Activated T-helper 17 cell treated with anti-CD3 and anti-CD28 coated beads, Interleukin-2, amount 50 U/mL, for 72 hours (primary cell): ENCODE measurements at regions not wholly inside any gene's neighbourhood (a gene's known extent, or its start where the extent isn't known, plus 50 kb on each side); places are given as distances from the start of the nearest gene placed in this dataset.

Experiments
- ATAC-seq: fragments of 150-1000 bp; cut with Tn5 transposase; replicated peaks from 2 replicates; pipeline ENCODE4 v1.10.0; 2021; ENCODE audit warnings: mild to moderate bottlenecking, moderate library complexity
- H3K27ac Mint-ChIP-seq: one replicate; pipeline ENCODE4 v1.8.0; 2022; ENCODE audit warnings: mixed read lengths
- H3K27me3 Mint-ChIP-seq: one replicate; pipeline ENCODE4 v1.8.0; 2022; ENCODE audit warnings: mixed read lengths
- H3K36me3 Mint-ChIP-seq: one replicate; pipeline ENCODE4 v1.8.0; 2022; ENCODE audit warnings: low read depth, mild to moderate bottlenecking, mixed read lengths
- H3K4me1 Mint-ChIP-seq: one replicate; pipeline ENCODE4 v1.8.0; 2022; ENCODE audit warnings: mixed read lengths
- H3K4me3 Mint-ChIP-seq: one replicate; pipeline ENCODE4 v1.8.0; 2022; ENCODE audit warnings: mild to moderate bottlenecking, mixed read lengths
- H3K9me3 Mint-ChIP-seq: one replicate; pipeline ENCODE4 v1.8.0; 2022; ENCODE audit warnings: mixed read lengths

DNA sequence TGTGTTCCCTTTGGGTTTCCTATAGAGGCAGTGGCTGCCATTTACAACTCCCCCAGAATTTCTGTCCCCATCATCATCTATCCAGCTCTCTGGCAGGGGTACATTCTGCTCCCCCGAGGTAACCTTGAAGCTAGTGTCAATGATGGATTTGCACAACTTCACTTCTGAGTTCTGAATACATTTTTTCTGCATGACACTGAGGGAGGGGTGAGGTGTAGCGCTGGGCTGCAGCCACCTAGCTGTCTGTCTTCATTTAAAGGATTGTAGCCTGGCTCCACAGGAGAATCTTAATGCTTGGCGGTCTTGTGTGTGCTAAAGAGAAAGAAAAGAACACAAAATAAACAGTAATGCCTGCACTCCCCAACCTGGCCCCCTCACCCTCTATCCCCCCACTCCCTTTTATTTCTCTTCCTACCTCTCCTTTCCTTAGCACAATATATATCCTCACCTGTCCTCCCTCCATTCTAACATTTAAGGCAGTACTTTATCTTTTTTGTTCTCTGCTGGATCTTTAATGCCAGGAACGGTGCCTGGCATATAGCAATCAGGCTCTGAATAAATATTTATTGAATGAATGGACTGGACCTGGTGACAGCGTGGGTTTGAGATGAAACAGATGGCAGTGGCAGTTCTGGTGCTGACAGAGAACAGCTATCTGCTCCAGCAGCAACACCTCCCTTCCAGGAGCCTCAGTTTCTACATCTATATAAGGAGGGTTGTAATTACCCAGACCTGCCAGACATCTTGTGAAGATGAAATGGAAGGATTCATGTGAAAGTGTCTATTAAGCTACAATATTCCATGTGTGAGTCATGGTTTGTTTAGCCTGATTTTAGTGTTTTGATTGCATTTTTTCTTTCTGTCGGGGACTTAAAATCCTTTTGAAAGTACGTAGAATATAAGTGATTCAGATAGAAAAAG is 163.5 kb upstream of the CDH11 start:
- no peak overlapping the region for H3K27ac Mint-ChIP-seq
- peaks cover 16% of the 10 kb centered on the region for H3K9me3 Mint-ChIP-seq
- no peak for ATAC-seq
- no peaks in the 10 kb centered on the region for H3K36me3 Mint-ChIP-seq
- no peak overlapping the region for H3K4me3 Mint-ChIP-seq
- H3K27me3 Mint-ChIP-seq, result no peaks in the 10 kb centered on the region
- no peaks in the 10 kb centered on the region for H3K4me1 Mint-ChIP-seq

DNA sequence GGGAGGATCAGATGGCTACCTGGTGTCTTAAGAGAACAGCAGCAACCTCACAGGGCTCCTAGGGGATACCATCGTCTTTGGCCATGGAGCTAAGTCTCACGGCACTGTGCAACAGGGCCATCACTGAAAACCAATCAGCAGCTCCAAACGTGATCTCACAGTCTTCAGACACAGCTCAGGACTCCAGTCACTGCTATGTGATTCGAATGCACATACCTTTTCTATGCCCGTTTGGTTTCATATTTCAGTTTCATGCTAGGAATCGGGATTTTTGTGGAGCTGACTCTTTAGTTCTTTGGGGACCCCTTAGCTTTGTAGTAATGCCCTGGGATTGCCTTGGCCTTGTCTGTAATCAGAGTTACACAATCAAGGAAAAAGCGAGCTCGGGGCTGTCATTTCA is 162.8 kb upstream of the CDH11 start:
- Mint-ChIP-seq H3K27me3 (no peaks in the 10 kb centered on the region), H3K9me3 (peaks cover 12% of the 10 kb centered on the region), H3K4me1 (no peaks in the 10 kb centered on the region), H3K27ac (no peak overlapping the region), H3K4me3 (no peak overlapping the region), H3K36me3 (no peaks in the 10 kb centered on the region)
- ATAC-seq, result no peak

GRCh38 chr16:65283181-65283651 is 161.4 kb upstream of the CDH11 start:
- no peak overlapping the region for H3K27ac Mint-ChIP-seq

DNA sequence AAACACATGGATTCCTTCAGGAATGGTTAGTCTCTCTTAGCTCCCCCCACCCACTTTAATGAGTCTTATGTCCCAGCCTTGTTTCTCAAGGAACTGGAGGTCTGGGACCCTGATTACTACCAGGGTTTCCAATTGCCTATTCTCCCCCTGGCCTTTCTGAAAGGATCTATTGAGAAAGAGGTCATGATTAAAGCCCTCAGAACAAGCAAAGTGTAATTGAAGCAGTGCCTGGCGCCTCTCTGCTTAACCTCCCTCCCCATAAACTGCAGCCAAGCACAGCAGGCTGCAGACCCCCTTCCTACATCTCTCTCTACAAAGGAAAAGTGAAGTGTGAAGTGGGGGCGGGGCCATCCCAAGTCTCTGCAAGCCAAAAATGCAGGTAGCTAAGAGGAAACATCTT is 159.7 kb upstream of the CDH11 start:
- Mint-ChIP-seq H3K4me3 (no peak overlapping the region), H3K27ac (no peak overlapping the region)

More at GRCh38 chr16:65283181-65283651, 161.4 kb upstream of the CDH11 start:
- Mint-ChIP-seq H3K36me3 (no peaks in the 10 kb centered on the region), H3K4me1 (no peaks in the 10 kb centered on the region), H3K4me3 (no peak overlapping the region), H3K9me3 (peaks cover 12% of the 10 kb centered on the region), H3K27me3 (no peaks in the 10 kb centered on the region)
- no peak for ATAC-seq

GRCh38 chr16:65280845-65281512 is 159.1 kb upstream of the CDH11 start:
- Mint-ChIP-seq H3K4me1 (no peaks in the 10 kb centered on the region), H3K36me3 (no peaks in the 10 kb centered on the region), H3K4me3 (no peak overlapping the region), H3K27me3 (no peaks in the 10 kb centered on the region), H3K9me3 (peaks cover 21% of the 10 kb centered on the region), H3K27ac (no peak overlapping the region)
- no peak for ATAC-seq

More for the DNA sequence above, 159.7 kb upstream of the CDH11 start:
- ATAC-seq, result no peak
- no peaks in the 10 kb centered on the region for H3K36me3 Mint-ChIP-seq
- H3K27me3 Mint-ChIP-seq, result no peaks in the 10 kb centered on the region
- no peaks in the 10 kb centered on the region for H3K4me1 Mint-ChIP-seq
- peaks cover 20% of the 10 kb centered on the region for H3K9me3 Mint-ChIP-seq

- no peak overlapping the region for H3K4me3 Mint-ChIP-seq
- no peaks in the 10 kb centered on the region for H3K36me3 Mint-ChIP-seq
- peaks cover 21% of the 10 kb centered on the region for H3K9me3 Mint-ChIP-seq
- no peak overlapping the region for H3K27ac Mint-ChIP-seq
- ATAC-seq, result no peak
- H3K4me1 Mint-ChIP-seq, result no peaks in the 10 kb centered on the region
- H3K27me3 Mint-ChIP-seq, result no peaks in the 10 kb centered on the region
Observed at GRCh38 chr16:65279576-65279975, 157.7 kb upstream of the CDH11 start.

DNA sequence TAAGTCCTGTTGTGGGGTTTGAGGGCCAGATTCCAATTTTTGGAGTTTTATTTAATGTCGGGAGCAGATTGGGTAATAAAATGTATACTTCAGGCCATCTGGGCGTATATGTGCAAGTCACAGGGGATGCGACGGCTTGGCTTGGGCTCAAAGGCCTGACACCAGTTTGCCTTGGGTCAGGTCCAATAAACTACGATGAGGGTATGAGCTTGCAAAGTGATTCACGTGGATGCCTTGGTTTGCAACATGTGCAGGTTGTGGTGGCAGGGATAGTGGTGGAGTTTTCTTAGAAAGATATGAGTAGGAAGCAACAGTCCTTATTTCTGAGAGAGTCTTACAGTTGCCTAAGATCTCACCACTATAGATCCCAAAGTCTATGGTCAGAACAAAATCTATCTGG is 157.0 kb upstream of the CDH11 start:
- Mint-ChIP-seq H3K36me3 (no peaks in the 10 kb centered on the region), H3K4me1 (no peaks in the 10 kb centered on the region), H3K27ac (no peak overlapping the region), H3K27me3 (no peaks in the 10 kb centered on the region), H3K9me3 (peaks cover 20% of the 10 kb centered on the region), H3K4me3 (no peak overlapping the region)
- ATAC-seq, result no peak

DNA sequence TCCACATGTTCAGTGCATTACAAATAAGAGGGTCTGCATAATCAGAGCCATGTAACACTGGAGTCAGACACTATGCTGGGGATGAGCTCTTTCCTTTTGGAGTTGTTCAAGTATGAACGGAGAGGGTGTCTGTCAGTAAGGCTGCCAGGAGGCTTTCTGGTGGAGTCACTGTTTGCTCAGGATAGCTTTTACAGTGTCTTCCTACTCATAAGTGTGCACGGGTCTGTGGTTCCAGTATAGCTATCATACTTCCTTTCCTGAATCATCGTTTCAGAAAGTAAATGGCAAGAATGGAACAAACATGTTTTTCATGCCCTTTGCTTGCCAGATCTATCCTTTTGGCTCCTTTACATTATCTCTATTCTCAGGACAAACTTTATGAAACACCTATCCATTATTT is 152.7 kb upstream of the CDH11 start:
- H3K9me3 Mint-ChIP-seq, result peaks cover 17% of the 10 kb centered on the region
- no peak for ATAC-seq
- H3K27ac Mint-ChIP-seq, result no peak overlapping the region
- H3K36me3 Mint-ChIP-seq, result no peaks in the 10 kb centered on the region
- no peaks in the 10 kb centered on the region for H3K4me1 Mint-ChIP-seq
- H3K27me3 Mint-ChIP-seq, result no peaks in the 10 kb centered on the region
- no peak overlapping the region for H3K4me3 Mint-ChIP-seq

DNA sequence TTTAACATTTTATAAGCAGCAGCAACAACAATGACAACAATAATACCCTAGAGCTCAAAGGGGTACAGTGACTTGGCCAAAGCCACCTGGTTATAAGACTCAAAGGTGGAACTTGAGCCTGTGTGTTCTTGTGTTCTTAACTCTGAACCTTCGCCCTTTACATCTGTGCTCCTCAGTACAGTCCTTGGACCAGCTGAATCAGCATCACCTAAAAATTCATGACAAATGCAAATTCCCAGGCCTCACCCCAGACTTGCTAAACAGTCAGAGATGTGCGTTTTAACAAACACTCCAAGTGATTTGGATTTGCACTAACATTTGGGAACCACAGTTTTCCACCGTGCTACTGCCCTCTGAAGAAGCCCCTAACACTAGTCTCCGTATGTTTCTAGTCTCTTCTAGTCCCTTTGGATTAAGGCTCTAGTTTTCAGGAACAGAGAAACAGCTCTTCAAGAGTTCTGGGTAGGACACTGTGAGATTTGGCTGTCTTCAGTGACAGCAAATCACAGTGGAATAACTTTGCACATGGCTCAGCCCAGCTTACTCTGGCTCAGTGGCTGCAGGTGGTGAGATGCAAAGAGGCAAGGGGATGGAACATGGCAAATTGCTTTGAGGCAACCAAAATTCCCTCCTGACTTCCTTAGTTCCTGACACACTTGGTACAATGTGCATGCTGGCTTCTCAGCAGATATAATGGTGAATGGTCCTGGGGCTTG is 151.0 kb upstream of the CDH11 start:
- peaks cover 14% of the 10 kb centered on the region for H3K9me3 Mint-ChIP-seq
- H3K4me1 Mint-ChIP-seq, result no peaks in the 10 kb centered on the region
- no peak overlapping the region for H3K27ac Mint-ChIP-seq
- no peaks in the 10 kb centered on the region for H3K27me3 Mint-ChIP-seq
- ATAC-seq, result no peak
- no peaks in the 10 kb centered on the region for H3K36me3 Mint-ChIP-seq
- no peak overlapping the region for H3K4me3 Mint-ChIP-seq

DNA sequence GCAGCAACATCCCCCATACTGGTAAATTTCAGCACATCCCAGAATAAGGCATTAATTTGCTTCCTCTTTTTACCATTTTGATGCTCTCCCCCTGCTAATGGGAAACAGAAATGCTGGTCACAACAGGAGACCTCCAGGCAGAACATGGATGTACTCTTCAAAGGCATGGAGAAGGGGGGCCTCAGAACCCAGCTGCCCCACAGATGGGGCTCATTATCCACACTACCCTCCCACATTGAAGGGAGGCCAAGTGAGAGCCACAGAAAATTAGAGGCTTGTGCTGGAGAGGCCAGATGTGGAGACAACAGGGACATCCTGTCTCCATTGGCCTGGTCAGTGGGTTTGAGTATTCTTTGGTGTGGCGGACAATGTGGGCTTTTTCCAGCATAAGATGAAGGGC is 150.1 kb upstream of the CDH11 start:
- Mint-ChIP-seq H3K4me3 (no peak overlapping the region), H3K27ac (no peak overlapping the region), H3K27me3 (no peaks in the 10 kb centered on the region), H3K4me1 (no peaks in the 10 kb centered on the region), H3K36me3 (no peaks in the 10 kb centered on the region), H3K9me3 (peaks cover 16% of the 10 kb centered on the region)
- no peak for ATAC-seq

DNA sequence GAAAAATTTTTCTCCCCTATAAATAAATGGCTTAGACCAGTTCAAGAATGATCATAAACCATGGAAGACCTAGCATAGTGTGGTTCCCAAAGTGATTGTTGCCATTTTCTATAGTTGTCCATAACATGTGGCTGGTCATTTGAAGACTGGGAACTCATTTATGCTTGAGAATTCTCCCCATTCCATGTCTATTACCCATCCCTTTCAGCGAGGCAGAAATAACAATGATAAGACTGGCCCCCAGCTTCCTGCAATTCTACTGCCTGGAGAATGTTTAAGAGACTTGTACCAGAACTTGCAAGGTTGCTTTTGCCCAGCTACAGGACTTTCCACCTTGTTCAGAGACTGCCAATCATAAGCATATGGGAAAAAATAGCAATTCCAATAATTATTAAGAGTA is 146.5 kb upstream of the CDH11 start:
- Mint-ChIP-seq H3K27ac (no peak overlapping the region), H3K4me1 (no peaks in the 10 kb centered on the region), H3K4me3 (no peak overlapping the region), H3K9me3 (peaks cover 21% of the 10 kb centered on the region), H3K27me3 (no peaks in the 10 kb centered on the region), H3K36me3 (no peaks in the 10 kb centered on the region)
- ATAC-seq, result no peak

GRCh38 chr16:65263896-65264295 is 142.0 kb upstream of the CDH11 start:
- no peaks in the 10 kb centered on the region for H3K36me3 Mint-ChIP-seq
- peaks cover 19% of the 10 kb centered on the region for H3K9me3 Mint-ChIP-seq
- no peaks in the 10 kb centered on the region for H3K4me1 Mint-ChIP-seq
- no peak for ATAC-seq
- H3K4me3 Mint-ChIP-seq, result no peak overlapping the region
- H3K27ac Mint-ChIP-seq, result no peak overlapping the region
- H3K27me3 Mint-ChIP-seq, result no peaks in the 10 kb centered on the region

DNA sequence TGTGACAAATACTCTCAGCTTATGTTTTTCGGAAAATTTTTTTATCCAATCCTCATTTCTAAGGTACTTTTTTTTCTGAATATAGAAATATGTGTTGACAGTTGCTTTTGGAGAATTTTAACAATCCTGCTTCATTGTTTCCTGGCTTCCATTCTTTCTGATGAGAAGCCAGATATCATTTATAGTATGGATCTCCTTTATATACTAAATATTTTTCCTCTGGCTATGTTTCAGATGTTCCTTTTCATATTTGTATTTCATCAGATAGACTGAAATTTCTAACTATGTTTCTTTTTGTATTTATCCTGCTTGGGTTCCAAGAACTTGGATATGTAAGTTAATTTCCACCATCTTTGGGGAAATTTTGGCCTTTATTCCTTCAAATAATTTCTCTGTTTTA is 138.9 kb upstream of the CDH11 start:
- no peaks in the 10 kb centered on the region for H3K4me1 Mint-ChIP-seq
- no peaks in the 10 kb centered on the region for H3K27me3 Mint-ChIP-seq
- ATAC-seq, result no peak
- H3K36me3 Mint-ChIP-seq, result no peaks in the 10 kb centered on the region
- H3K27ac Mint-ChIP-seq, result no peak overlapping the region
- H3K9me3 Mint-ChIP-seq, result peaks cover 9% of the 10 kb centered on the region
- H3K4me3 Mint-ChIP-seq, result no peak overlapping the region

DNA sequence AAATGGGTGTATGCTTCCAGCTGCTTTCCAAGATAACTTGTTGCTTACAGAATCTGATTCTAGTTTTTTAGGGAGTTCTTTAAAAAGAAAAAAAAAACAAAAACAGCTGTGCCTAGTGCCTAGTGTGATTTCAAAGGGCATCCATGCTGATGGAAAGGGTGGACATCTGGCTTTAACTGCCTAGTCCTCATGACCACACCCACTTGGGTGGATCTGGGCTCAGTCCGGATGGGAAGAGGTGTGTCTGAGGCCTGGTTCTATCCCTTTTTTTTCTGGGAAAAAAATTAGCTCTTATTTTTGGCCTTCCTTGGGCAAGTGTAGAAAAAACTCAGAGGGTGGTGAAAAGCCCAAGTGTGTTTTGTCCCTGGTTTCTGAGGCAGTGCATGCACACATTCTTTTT is 132.3 kb upstream of the CDH11 start:
- peaks cover 7% of the 10 kb centered on the region for H3K9me3 Mint-ChIP-seq
- H3K27me3 Mint-ChIP-seq, result no peaks in the 10 kb centered on the region
- ATAC-seq, result no peak
- no peaks in the 10 kb centered on the region for H3K36me3 Mint-ChIP-seq
- H3K4me3 Mint-ChIP-seq, result no peak overlapping the region
- H3K27ac Mint-ChIP-seq, result no peak overlapping the region
- H3K4me1 Mint-ChIP-seq, result no peaks in the 10 kb centered on the region
